ENCODE measurements at regions not wholly inside any gene's neighbourhood (a gene's known extent, or its start where the extent isn't known, plus 50 kb on each side); places are given as distances from the start of the nearest gene placed in this dataset.
"Not testable (repeated sequence)": the region's sequence is repeated elsewhere in the genome, so short reads cannot be mapped to it uniquely, and the experiment has no call there.

- Histone ChIP-seq H3K27ac (no peak overlapping the region), H3K27me3 (no peaks in the 10 kb centered on the region), H3K36me3 (no peaks in the 10 kb centered on the region), H3K4me1 (peaks cover 0 to 22% (median 0%) of the 10 kb centered on the region in 9 donors), H3K9me3 (no peaks in the 10 kb centered on the region), H3K4me3 (no peak overlapping the region)
- 83 to 84% methylated on average over 2 of the region's 2 CpGs for WGBS, 2 donors
- ATAC-seq (no peak), DNase-seq (no peak)
- intact Hi-C loops (cut with DNase I), result no loop called here
- TF ChIP-seq, protein P1, sequence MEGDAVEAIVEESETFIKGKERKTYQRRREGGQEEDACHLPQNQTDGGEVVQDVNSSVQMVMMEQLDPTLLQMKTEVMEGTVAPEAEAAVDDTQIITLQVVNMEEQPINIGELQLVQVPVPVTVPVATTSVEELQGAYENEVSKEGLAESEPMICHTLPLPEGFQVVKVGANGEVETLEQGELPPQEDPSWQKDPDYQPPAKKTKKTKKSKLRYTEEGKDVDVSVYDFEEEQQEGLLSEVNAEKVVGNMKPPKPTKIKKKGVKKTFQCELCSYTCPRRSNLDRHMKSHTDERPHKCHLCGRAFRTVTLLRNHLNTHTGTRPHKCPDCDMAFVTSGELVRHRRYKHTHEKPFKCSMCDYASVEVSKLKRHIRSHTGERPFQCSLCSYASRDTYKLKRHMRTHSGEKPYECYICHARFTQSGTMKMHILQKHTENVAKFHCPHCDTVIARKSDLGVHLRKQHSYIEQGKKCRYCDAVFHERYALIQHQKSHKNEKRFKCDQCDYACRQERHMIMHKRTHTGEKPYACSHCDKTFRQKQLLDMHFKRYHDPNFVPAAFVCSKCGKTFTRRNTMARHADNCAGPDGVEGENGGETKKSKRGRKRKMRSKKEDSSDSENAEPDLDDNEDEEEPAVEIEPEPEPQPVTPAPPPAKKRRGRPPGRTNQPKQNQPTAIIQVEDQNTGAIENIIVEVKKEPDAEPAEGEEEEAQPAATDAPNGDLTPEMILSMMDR (IDR thresholded peaks at IDR 0.05), result no peak
Observed at GRCh38 chr3:139122612-139123011, 77.9 kb upstream of the PRR23C start.

DNA sequence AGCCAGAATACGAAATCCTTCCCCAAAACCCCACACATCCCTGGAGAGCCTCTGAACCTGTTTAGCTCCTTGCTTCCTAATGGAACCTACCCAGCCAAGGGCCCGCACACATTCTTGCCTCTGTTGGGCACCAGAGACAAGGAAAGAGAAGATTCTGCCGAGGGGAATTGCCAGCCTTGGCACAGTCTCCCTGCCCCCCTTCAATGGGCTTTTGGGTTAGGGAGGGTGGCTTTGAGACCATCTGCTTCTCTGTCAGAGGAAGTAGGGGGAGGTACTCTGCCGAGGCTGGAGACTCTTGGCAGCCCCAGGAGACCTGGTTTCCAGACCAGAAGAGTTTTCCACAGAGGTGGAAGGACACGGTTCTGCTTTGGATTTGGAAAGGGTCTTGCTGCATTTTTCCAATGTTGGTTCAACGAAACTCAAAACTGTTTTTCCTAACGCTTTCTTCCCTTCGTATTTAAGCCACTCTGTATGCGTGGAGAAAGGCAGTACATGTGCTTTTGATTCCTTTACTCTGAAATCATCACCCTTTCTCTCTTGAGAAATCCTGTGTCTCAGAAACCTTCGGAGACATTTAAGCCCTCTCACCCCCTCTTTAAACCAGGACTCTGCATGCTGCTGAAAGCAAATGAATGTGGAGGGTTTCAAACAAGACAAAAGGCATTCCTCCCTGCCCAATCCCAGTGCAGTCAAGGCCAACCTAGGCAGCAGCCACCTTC, 78.8 kb upstream of the PRR23C start:
- Histone ChIP-seq H3K27ac (no peak overlapping the region), H3K4me1 (peaks cover 0 to 22% (median 0%) of the 10 kb centered on the region in 9 donors), H3K4me3 (no peak overlapping the region), H3K36me3 (no peaks in the 10 kb centered on the region), H3K27me3 (no peaks in the 10 kb centered on the region), H3K9me3 (no peaks in the 10 kb centered on the region)
- DNase-seq (no peak), ATAC-seq (no peak)
- intact Hi-C loops (cut with DNase I), result no loop called here
- TF ChIP-seq, protein P1 (IDR thresholded peaks at IDR 0.05), result no peak
- WGBS, 2 donors, result 69 to 71% methylated on average over 10 of the region's 10 CpGs

DNA sequence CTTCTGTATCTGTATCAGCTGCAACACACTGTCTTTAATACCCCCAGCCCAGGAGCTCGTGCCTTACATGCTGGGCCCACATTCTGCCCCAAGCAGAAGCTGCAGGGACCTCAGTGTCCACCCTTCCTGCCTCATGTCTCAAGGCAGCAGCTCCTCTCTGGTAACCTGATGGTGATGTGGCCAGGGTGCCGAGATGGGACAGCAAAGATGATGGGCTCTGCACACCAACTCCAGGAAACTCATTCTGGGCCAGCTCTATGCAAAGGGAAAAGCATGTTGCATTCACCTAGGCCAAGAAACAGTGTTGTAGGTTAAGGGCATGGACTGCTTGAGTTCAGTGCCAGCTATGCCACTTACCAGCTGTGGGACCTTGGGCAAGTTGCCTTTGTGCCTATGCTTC, 79.5 kb upstream of the PRR23C start:
- no peaks in the 10 kb centered on the region for H3K27me3 ChIP-seq
- TF ChIP-seq, protein P1 (IDR thresholded peaks at IDR 0.05), result no peak
- peaks cover 0 to 22% (median 0%) of the 10 kb centered on the region in 9 donors for H3K4me1 ChIP-seq
- H3K9me3 ChIP-seq, result no peaks in the 10 kb centered on the region
- WGBS, 2 donors, result 76 to 79% methylated on average over 2 of the region's 2 CpGs
- H3K27ac ChIP-seq, result no peak overlapping the region
- ATAC-seq (no peak), DNase-seq (no peak)
- no peak overlapping the region for H3K4me3 ChIP-seq
- intact Hi-C loops (cut with DNase I), result no loop called here
- H3K36me3 ChIP-seq, result no peaks in the 10 kb centered on the region

DNA sequence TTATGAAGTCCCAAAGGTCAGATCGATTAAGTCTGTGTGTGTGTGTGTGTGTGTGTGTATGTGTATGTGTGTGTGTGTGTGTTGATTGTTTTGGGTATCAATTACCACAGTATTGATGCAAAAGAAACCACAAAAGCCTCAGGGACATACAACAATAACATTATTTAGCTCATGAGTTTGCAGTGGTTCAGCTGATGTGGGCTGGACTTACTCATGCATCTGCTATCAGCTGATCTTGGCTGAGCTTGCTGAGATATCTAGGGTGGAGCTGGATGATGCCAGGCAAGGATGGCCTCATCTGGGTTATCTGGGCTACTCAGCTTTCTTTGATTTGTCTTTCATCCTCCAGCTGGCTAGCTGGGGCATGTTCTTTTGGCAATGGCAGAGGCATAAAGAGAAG, 82.4 kb upstream of the PRR23C start:
- H3K27ac ChIP-seq, result no peak overlapping the region
- no peaks in the 10 kb centered on the region for H3K36me3 ChIP-seq
- ATAC-seq, result no peak
- no peaks in the 10 kb centered on the region for H3K27me3 ChIP-seq
- H3K9me3 ChIP-seq, result no peaks in the 10 kb centered on the region
- DNase-seq, result no peak
- TF ChIP-seq, protein P1 (IDR thresholded peaks at IDR 0.05), result no peak
- no peak overlapping the region for H3K4me3 ChIP-seq
- intact Hi-C loops (cut with DNase I), result no loop called here
- H3K4me1 ChIP-seq, result peaks cover 0 to under 1% (median 0%) of the 10 kb centered on the region in 9 donors
- WGBS, 2 donors, result 80 to 88% methylated on average over 1 of the region's 1 CpG

GRCh38 chr3:139127629-139128028, 82.9 kb upstream of the PRR23C start:
- ATAC-seq; H3K27me3 ChIP-seq; H3K27ac ChIP-seq; H3K4me3 ChIP-seq; H3K36me3 ChIP-seq; H3K4me1 ChIP-seq; DNase-seq; H3K9me3 ChIP-seq; intact Hi-C loops (cut with DNase I): not testable (repeated sequence)
- 93 to 95% methylated on average over 12 of the region's 12 CpGs for WGBS, 2 donors
